ENCODE measurements at regions not wholly inside any gene's neighbourhood (a gene's known extent, or its start where the extent isn't known, plus 50 kb on each side); places are given as distances from the start of the nearest gene placed in this dataset.

GRCh38 chr5:130529111-130529510 lies 624.8 kb downstream of the CHSY3 start:
- Histone ChIP-seq H3K23ac (ENCODE audit: low read length) (no peak overlapping the region), H4K8ac (ENCODE audit: low read depth, low read length) (no peak overlapping the region), H3K4me3 (ENCODE audit: low read depth, low read length) (peak overlapping the region; percentile 18), H4K91ac (ENCODE audit: low read depth, low read length) (no peak overlapping the region), H2BK12ac (ENCODE audit: low read length) (no peak overlapping the region), H4K12ac (ENCODE audit: low read depth, low read length) (no peak overlapping the region), H3K36me3 (ENCODE audit: control insufficient read depth in 1 of 2, insufficient read depth in 2 of 2, low read length in 2 of 2) (no peaks in the 10 kb centered on the region), H3K18ac (ENCODE audit: low read length) (no peak overlapping the region), H3K4ac (ENCODE audit: low read depth, low read length) (no peak overlapping the region), H2BK120ac (ENCODE audit: insufficient read depth, low read length, poor library complexity) (no peak overlapping the region), H2AFZ (ENCODE audit: insufficient read depth, low read length, poor library complexity) (no peak overlapping the region), H3K4me1 (ENCODE audit: control insufficient read depth in 1 of 2, insufficient read depth in 2 of 2, low read length in 2 of 2) (no peaks in the 10 kb centered on the region), H3K9ac (ENCODE audit: low read length) (no peak overlapping the region), H3K4me2 (ENCODE audit: low read length) (no peak overlapping the region), H3K79me1 (ENCODE audit: low read length) (no peaks in the 10 kb centered on the region), H3K14ac (ENCODE audit: low read length) (no peak overlapping the region), H3K79me2 (ENCODE audit: control insufficient read depth, insufficient read depth, low read length, poor library complexity) (no peaks in the 10 kb centered on the region), H3K27me3 (ENCODE audit: insufficient read depth, low read length) (no peaks in the 10 kb centered on the region), H3K27ac (ENCODE audit: low read depth, low read length) (no peak overlapping the region), H2AK5ac (ENCODE audit: low read length) (no peak overlapping the region), H2BK5ac (ENCODE audit: low read depth, low read length, poor library complexity) (no peak overlapping the region), H3K9me3 (ENCODE audit: insufficient read depth, low read depth, low read length) (no peaks in the 10 kb centered on the region)
- WGBS (ENCODE audit: extremely low coverage, insufficient coverage, insufficient read length): no CpG with 5 or more reads among the region's 1 CpG
- DNase-seq: no peak

GRCh38 chr5:130528474-130528873 lies 624.2 kb downstream of the CHSY3 start:
- Histone ChIP-seq H3K27me3 (ENCODE audit: insufficient read depth, low read length) (no peaks in the 10 kb centered on the region), H3K79me2 (ENCODE audit: control insufficient read depth, insufficient read depth, low read length, poor library complexity) (no peaks in the 10 kb centered on the region), H2BK5ac (ENCODE audit: low read depth, low read length, poor library complexity) (no peak overlapping the region), H3K4me1 (ENCODE audit: control insufficient read depth in 1 of 2, insufficient read depth in 2 of 2, low read length in 2 of 2) (no peaks in the 10 kb centered on the region), H2AK5ac (ENCODE audit: low read length) (no peak overlapping the region), H3K9me3 (ENCODE audit: insufficient read depth, low read depth, low read length) (no peaks in the 10 kb centered on the region), H3K18ac (ENCODE audit: low read length) (no peak overlapping the region), H2BK12ac (ENCODE audit: low read length) (no peak overlapping the region), H3K36me3 (ENCODE audit: control insufficient read depth in 1 of 2, insufficient read depth in 2 of 2, low read length in 2 of 2) (no peaks in the 10 kb centered on the region), H3K14ac (ENCODE audit: low read length) (no peak overlapping the region), H4K91ac (ENCODE audit: low read depth, low read length) (no peak overlapping the region), H3K27ac (ENCODE audit: low read depth, low read length) (no peak overlapping the region), H3K79me1 (ENCODE audit: low read length) (no peaks in the 10 kb centered on the region), H3K4me3 (ENCODE audit: low read depth, low read length) (no peak overlapping the region), H2AFZ (ENCODE audit: insufficient read depth, low read length, poor library complexity) (no peak overlapping the region), H4K8ac (ENCODE audit: low read depth, low read length) (no peak overlapping the region), H3K23ac (ENCODE audit: low read length) (no peak overlapping the region), H3K9ac (ENCODE audit: low read length) (no peak overlapping the region), H2BK120ac (ENCODE audit: insufficient read depth, low read length, poor library complexity) (no peak overlapping the region), H4K12ac (ENCODE audit: low read depth, low read length) (no peak overlapping the region), H3K4me2 (ENCODE audit: low read length) (no peak overlapping the region), H3K4ac (ENCODE audit: low read depth, low read length) (no peak overlapping the region)
- no peak for DNase-seq

GRCh38 chr5:130526708-130527107 lies 622.4 kb downstream of the CHSY3 start:
- Histone ChIP-seq H4K8ac (ENCODE audit: low read depth, low read length) (no peak overlapping the region), H3K4me3 (ENCODE audit: low read depth, low read length) (no peak overlapping the region), H3K23ac (ENCODE audit: low read length) (no peak overlapping the region), H2BK120ac (ENCODE audit: insufficient read depth, low read length, poor library complexity) (no peak overlapping the region), H3K4ac (ENCODE audit: low read depth, low read length) (no peak overlapping the region), H3K4me2 (ENCODE audit: low read length) (no peak overlapping the region), H3K9me3 (ENCODE audit: insufficient read depth, low read depth, low read length) (no peaks in the 10 kb centered on the region), H3K18ac (ENCODE audit: low read length) (no peak overlapping the region), H3K36me3 (ENCODE audit: control insufficient read depth in 1 of 2, insufficient read depth in 2 of 2, low read length in 2 of 2) (no peaks in the 10 kb centered on the region), H3K4me1 (ENCODE audit: control insufficient read depth in 1 of 2, insufficient read depth in 2 of 2, low read length in 2 of 2) (no peaks in the 10 kb centered on the region), H2BK12ac (ENCODE audit: low read length) (no peak overlapping the region), H4K91ac (ENCODE audit: low read depth, low read length) (no peak overlapping the region), H3K14ac (ENCODE audit: low read length) (no peak overlapping the region), H2AFZ (ENCODE audit: insufficient read depth, low read length, poor library complexity) (no peak overlapping the region), H3K9ac (ENCODE audit: low read length) (no peak overlapping the region), H3K79me2 (ENCODE audit: control insufficient read depth, insufficient read depth, low read length, poor library complexity) (no peaks in the 10 kb centered on the region), H3K27me3 (ENCODE audit: insufficient read depth, low read length) (no peaks in the 10 kb centered on the region), H4K12ac (ENCODE audit: low read depth, low read length) (no peak overlapping the region), H2AK5ac (ENCODE audit: low read length) (no peak overlapping the region), H3K27ac (ENCODE audit: low read depth, low read length) (no peak overlapping the region), H2BK5ac (ENCODE audit: low read depth, low read length, poor library complexity) (no peak overlapping the region), H3K79me1 (ENCODE audit: low read length) (no peaks in the 10 kb centered on the region)
- DNase-seq: no peak
- no CpG with 5 or more reads among the region's 3 CpGs for WGBS (ENCODE audit: extremely low coverage, insufficient coverage, insufficient read length)

GRCh38 chr5:130520211-130520610 lies 615.9 kb downstream of the CHSY3 start:
- H3K23ac ChIP-seq (ENCODE audit: low read length): no peak overlapping the region
- H2AK5ac ChIP-seq (ENCODE audit: low read length): no peak overlapping the region
- no peak overlapping the region for H3K27ac ChIP-seq (ENCODE audit: low read depth, low read length)
- no peak overlapping the region for H2BK120ac ChIP-seq (ENCODE audit: insufficient read depth, low read length, poor library complexity)
- no peak overlapping the region for H3K4me2 ChIP-seq (ENCODE audit: low read length)
- no peak overlapping the region for H2BK12ac ChIP-seq (ENCODE audit: low read length)
- no peak overlapping the region for H4K8ac ChIP-seq (ENCODE audit: low read depth, low read length)
- no peak overlapping the region for H3K14ac ChIP-seq (ENCODE audit: low read length)
- H3K4ac ChIP-seq (ENCODE audit: low read depth, low read length): no peak overlapping the region
- no peaks in the 10 kb centered on the region for H3K9me3 ChIP-seq (ENCODE audit: insufficient read depth, low read depth, low read length)
- no peak overlapping the region for H4K91ac ChIP-seq (ENCODE audit: low read depth, low read length)
- no CpG with 5 or more reads among the region's 1 CpG for WGBS (ENCODE audit: extremely low coverage, insufficient coverage, insufficient read length)
- H4K12ac ChIP-seq (ENCODE audit: low read depth, low read length): no peak overlapping the region
- H3K27me3 ChIP-seq (ENCODE audit: insufficient read depth, low read length): no peaks in the 10 kb centered on the region
- no peaks in the 10 kb centered on the region for H3K79me2 ChIP-seq (ENCODE audit: control insufficient read depth, insufficient read depth, low read length, poor library complexity)
- no peaks in the 10 kb centered on the region for H3K4me1 ChIP-seq (ENCODE audit: control insufficient read depth in 1 of 2, insufficient read depth in 2 of 2, low read length in 2 of 2)
- H3K9ac ChIP-seq (ENCODE audit: low read length): no peak overlapping the region
- no peak overlapping the region for H3K4me3 ChIP-seq (ENCODE audit: low read depth, low read length)
- H3K18ac ChIP-seq (ENCODE audit: low read length): no peak overlapping the region
- H2AFZ ChIP-seq (ENCODE audit: insufficient read depth, low read length, poor library complexity): no peak overlapping the region
- H3K79me1 ChIP-seq (ENCODE audit: low read length): no peaks in the 10 kb centered on the region
- H2BK5ac ChIP-seq (ENCODE audit: low read depth, low read length, poor library complexity): no peak overlapping the region
- no peaks in the 10 kb centered on the region for H3K36me3 ChIP-seq (ENCODE audit: control insufficient read depth in 1 of 2, insufficient read depth in 2 of 2, low read length in 2 of 2)
- DNase-seq: no peak

Measured in trophoblast cell (in vitro differentiated cells and primary cell).